ENCODE measurements at regions not wholly inside any gene's neighbourhood (a gene's known extent, or its start where the extent isn't known, plus 50 kb on each side); places are given as distances from the start of the nearest gene placed in this dataset.

- Histone ChIP-seq H3K27me3 (no peaks in the 10 kb centered on the region), H3K9me3 (peaks cover 0 to 2% of the 10 kb centered on the region in 2 donors), H3K4me1 (no peaks in the 10 kb centered on the region), H3K4me3 (no peak overlapping the region), H3K36me3 (no peaks in the 10 kb centered on the region), H3K27ac (no peak overlapping the region)
- ATAC-seq (no peak), DNase-seq (no peak)
- TF ChIP-seq, protein P1, sequence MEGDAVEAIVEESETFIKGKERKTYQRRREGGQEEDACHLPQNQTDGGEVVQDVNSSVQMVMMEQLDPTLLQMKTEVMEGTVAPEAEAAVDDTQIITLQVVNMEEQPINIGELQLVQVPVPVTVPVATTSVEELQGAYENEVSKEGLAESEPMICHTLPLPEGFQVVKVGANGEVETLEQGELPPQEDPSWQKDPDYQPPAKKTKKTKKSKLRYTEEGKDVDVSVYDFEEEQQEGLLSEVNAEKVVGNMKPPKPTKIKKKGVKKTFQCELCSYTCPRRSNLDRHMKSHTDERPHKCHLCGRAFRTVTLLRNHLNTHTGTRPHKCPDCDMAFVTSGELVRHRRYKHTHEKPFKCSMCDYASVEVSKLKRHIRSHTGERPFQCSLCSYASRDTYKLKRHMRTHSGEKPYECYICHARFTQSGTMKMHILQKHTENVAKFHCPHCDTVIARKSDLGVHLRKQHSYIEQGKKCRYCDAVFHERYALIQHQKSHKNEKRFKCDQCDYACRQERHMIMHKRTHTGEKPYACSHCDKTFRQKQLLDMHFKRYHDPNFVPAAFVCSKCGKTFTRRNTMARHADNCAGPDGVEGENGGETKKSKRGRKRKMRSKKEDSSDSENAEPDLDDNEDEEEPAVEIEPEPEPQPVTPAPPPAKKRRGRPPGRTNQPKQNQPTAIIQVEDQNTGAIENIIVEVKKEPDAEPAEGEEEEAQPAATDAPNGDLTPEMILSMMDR (IDR thresholded peaks at IDR 0.05) = no peak
- intact Hi-C loops (cut with DNase I) = no loop called here
Observed at GRCh38 chr7:125130173-125130572, 200.5 kb upstream of the POT1 start.

- H3K4me1 ChIP-seq = no peaks in the 10 kb centered on the region
- ATAC-seq (no peak), DNase-seq (no peak)
- H3K27me3 ChIP-seq = no peaks in the 10 kb centered on the region
- H3K36me3 ChIP-seq = no peaks in the 10 kb centered on the region
- intact Hi-C loops (cut with DNase I) = no loop called here
- H3K9me3 ChIP-seq = peaks cover 0 to 6% of the 10 kb centered on the region in 2 donors
- TF ChIP-seq, protein P1 (IDR thresholded peaks at IDR 0.05) = no peak
- H3K4me3 ChIP-seq = no peak overlapping the region
- no peak overlapping the region for H3K27ac ChIP-seq
Observed at GRCh38 chr7:125127304-125127703, 197.7 kb upstream of the POT1 start.

- no peaks in the 10 kb centered on the region for H3K36me3 ChIP-seq
- intact Hi-C loops (cut with DNase I) = no loop called here
- no peaks in the 10 kb centered on the region for H3K4me1 ChIP-seq
- TF ChIP-seq, protein P1 (IDR thresholded peaks at IDR 0.05) = no peak
- H3K27me3 ChIP-seq = no peaks in the 10 kb centered on the region
- no peak for ATAC-seq
- no peak overlapping the region for H3K4me3 ChIP-seq
- peak in 2 of 4 donors; percentile 1 to 6 for DNase-seq
- H3K9me3 ChIP-seq = peaks cover 0 to 6% of the 10 kb centered on the region in 2 donors
- H3K27ac ChIP-seq = no peak overlapping the region
Observed at GRCh38 chr7:125126376-125126775, 196.8 kb upstream of the POT1 start.

- no peak for ATAC-seq
- no peaks in the 10 kb centered on the region for H3K4me1 ChIP-seq
- no peak overlapping the region for H3K27ac ChIP-seq
- H3K9me3 ChIP-seq = peaks cover 0 to 4% of the 10 kb centered on the region in 2 donors
- intact Hi-C loops (cut with DNase I) = no loop called here
- TF ChIP-seq, protein P1 (IDR thresholded peaks at IDR 0.05) = no peak
- H3K27me3 ChIP-seq = no peaks in the 10 kb centered on the region
- no peaks in the 10 kb centered on the region for H3K36me3 ChIP-seq
- no peak for DNase-seq
- no peak overlapping the region for H3K4me3 ChIP-seq
Observed at GRCh38 chr7:125125315-125125714, 195.7 kb upstream of the POT1 start.

DNA sequence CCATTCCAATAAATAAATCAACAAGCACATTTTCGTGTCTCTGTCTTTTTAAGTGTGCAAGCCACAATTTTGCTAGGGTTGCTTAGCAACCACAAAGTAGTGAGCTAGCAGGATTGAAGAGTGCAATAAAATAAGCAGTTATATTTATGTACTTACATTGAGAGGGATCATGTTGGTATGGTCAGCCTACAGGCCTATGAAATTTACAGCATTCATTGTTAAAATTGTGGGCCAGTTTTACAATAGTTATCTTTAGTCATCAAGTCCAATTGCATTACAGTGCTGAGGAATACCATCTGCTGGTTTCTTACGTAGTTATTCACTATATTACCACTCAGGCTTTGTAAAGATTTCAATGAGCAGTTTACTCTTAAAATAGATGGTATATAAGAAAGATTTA lies 192.5 kb upstream of the POT1 start:
- H3K27me3 ChIP-seq = no peaks in the 10 kb centered on the region
- TF ChIP-seq, protein P1 (IDR thresholded peaks at IDR 0.05) = no peak
- intact Hi-C loops (cut with DNase I) = no loop called here
- ATAC-seq (no peak), DNase-seq (peak in 2 of 4 donors; percentile 33 to 51)
- no peaks in the 10 kb centered on the region for H3K36me3 ChIP-seq
- H3K9me3 ChIP-seq = peaks cover 0 to 4% of the 10 kb centered on the region in 2 donors
- no peak overlapping the region for H3K27ac ChIP-seq
- H3K4me3 ChIP-seq = no peak overlapping the region
- H3K4me1 ChIP-seq = no peaks in the 10 kb centered on the region
